HG03045 (cell line): ENCODE measurements at regions not wholly inside any gene's neighbourhood (a gene's known extent, or its start where the extent isn't known, plus 50 kb on each side); places are given as distances from the start of the nearest gene placed in this dataset.

Source experiments
- ATAC-seq: cut with Tn5 transposase; IDR thresholded peaks from one replicate; pipeline ENCODE4 v1.9.1; 2021; ENCODE audit warnings: mild to moderate bottlenecking, moderate library complexity; ENCODE audit not compliant: unreplicated experiment

DNA sequence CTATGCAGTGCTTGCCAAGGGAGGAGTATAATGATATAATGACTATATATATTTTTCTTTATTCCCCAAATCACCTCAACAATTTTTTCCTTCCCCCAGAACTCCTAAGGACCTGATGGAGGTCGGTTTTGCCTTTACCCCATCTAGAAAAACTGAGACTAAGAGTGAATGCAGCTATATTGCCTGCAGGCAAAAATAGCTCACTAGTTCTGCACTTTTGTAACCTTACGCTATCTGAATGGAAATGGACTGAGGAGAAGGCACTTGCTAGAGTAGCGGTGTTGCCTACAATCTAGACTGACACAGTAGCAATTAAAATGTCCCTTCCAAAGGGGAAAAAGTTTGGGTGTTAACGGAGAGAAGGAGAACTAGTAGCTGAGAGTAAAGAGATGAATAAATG lies 379.5 kb upstream of the SEMA6D start:
- ATAC-seq, result no peak

DNA sequence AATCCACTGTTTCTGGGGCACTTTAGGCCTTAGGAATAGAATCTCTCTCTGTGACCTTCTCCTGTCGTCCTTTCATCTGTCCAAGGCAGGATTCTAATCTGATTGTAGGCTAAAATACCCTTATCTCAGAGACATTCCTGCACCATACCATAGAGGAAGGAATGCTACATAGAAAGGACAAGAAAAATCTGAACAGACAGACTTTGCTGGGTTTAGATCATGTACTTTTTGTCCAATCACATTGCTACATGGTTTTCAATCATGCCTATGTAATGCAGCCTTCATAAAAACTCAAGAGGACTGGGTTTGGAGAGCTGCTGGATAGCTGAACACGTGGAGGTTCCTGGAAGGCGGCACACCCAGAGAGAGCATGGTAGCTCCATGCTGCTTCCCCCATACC lies 378.5 kb upstream of the SEMA6D start:
- ATAC-seq, result no peak

DNA sequence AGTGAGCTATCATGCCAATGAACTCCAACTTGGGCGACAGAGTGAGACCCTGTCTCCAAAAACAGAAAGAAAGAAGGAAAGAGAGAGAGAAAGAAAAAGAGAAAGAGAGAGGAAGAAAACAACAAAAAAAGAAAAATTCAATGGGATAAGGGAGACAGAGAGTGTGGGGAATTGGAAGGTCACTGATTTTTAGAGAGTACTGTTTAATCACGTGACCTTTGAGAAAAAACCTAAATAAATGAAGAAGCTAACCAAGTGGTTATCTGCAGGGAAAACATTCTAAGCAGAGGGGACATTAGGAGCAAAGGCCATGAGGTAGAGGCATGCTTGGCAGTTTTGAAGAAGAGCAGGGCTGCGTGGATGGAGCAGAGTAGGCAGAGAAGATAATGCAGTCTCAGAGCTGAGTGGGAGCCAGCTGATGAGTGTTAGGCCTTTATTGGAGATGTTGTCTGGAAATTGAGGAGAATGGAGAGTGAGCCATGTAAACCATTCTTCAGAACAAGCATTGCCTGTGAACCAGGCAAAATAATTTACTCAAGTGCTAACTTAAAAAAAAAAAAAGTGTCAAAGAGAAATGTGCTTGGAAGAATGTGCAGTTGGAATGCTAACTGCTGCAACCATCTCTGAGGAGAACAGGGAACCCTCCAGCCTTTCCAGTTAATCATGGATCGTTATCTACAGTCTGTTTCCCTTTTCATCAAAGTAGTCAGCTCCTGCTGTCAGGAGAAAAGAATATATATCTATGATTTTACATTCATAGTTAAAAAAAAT lies 377.3 kb upstream of the SEMA6D start:
- no peak for ATAC-seq

DNA sequence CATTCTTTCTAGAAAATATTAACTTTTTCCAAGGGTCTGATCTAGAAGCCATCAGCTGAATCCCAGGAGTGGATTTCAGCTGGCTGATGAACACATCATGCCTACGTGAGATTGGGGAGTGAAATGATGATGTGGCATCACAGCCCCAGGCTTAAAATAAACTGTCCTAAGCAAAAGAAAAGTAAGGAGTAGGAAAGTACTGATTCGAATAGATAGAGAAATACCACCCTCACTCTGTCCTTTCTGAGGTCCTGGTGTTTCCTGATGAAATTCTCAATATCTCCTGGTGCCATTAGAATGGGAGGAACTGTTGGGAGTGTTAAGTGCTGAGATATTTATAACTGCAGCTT lies 376.8 kb upstream of the SEMA6D start:
- ATAC-seq, result no peak

DNA sequence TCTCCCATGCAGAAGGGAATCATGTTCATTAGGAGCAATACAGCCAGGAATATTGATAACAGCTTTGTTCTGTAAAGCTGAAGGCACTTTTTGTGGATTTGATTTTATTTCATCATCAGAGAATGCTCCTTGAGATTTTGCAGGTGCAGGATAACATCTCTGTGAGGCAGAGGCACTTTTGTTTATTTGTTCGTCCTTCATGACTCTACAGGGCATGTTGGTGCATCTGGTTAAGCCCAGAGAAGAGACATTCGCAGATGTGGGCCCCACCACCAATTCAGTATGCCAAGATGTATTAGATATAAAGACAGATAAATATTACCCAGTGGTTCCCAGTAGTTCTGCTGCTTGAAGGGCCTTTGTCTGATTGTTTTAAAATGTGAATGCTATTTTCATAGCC lies 368.1 kb upstream of the SEMA6D start:
- ATAC-seq, result no peak

DNA sequence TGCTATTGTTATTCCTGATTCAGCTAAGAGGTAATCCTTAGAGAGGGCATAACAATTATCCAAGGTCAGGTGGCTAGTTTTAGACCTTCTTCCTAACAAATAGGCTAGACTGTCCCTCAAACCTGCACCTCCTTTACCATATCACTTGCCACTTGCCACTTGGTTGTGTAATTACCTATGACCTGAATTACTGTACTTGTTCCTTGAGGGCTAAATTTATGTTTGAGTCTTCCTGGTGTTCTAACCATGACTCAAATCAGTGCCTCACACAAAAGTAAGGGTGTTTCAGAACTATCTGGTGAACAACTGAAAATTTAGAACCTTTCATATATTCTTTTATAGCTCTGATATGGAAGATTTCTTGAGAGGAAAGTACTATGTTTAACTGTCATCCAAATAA lies 365.8 kb upstream of the SEMA6D start:
- ATAC-seq, result no peak

DNA sequence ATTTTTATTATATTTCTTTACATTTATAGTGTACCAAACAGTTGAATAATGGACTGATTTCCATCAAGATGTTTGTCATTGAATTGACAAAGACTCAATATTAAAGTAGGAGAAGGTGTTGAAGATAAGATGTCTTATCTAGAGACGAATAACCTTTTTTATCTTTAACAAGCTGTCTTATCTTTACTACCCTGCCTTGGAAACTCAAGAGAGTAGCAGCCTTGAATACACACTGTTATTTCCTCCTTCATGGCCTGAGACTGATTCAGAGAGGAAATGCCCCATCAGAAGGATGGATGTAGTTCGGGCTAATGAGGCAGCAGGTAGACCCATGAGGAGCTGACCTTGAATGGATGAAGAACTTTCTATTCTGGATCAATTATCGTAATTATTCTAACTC lies 365.1 kb upstream of the SEMA6D start:
- no peak for ATAC-seq

DNA sequence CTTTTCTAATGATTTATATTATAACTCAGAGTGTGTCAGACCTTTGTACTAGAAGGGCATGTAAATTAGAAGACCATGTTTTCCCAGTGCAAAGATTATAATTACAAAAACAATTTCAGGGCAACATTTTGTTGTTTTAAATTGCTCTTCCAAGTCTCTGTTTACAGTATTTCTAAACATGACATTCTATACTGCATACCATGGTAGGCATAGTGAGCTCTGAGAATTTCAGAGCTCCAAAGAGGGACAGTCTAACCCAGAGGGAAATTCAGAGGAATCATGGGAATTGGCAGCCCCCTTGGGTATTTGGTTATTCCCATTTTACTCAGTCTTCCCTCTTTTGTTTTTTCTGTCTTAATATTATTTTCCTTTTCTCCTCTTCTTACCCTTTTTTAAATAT lies 361.5 kb upstream of the SEMA6D start:
- ATAC-seq, result no peak

DNA sequence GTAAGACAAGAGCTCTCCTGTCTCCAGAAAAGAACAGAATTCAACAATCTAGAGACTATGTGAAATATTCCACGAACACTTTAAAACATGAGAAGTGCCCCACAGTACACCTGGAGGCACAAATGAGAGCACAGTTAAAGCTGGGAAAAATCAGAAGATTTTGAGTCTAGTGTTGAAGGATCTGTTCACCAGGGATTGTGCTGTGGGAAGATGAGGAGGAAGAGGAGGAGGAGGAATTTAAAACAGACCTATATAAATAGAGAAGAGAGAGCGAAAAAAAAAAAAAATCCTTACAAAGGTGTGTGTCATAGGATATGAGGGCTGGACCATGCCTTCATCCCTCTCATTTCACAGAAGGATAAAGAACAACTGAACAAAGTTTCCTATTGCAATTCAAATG lies 361.0 kb upstream of the SEMA6D start:
- ATAC-seq, result no peak

DNA sequence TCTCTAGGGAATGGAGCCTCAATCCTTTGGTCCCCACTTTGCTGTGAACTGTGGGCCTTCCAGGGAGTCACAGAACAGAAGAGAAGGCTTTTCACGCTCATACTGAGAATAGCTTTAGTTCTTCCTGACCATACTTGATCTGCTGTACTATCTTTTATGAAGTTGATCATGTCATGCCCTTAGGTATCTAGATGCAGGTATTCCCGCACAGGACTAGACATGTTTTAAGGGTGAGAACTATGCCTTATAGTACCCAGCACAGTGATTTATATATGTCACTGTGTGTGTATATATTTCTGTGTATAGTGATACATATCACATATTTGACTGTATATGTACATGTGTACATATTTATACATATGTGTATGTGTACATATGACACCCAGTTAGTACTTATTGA lies 358.4 kb upstream of the SEMA6D start:
- no peak for ATAC-seq

DNA sequence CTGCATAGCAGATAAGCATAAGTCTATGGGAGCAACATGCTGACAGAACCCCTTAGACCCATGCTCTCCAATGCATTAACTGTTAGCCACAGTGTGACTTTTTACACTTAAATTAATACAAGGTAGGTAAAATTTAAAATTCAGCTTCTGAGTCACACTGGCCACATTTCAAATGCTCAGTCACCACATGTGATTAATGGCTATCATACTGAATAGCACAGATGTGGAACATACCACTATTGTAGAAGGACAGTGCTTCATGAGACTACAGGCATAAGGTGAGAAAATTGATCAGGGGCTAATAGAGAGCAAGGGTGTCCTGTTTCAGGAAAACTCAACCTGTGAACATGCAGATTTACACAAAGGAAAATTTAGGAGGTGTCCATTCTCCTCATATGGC lies 357.0 kb upstream of the SEMA6D start:
- no peak for ATAC-seq

DNA sequence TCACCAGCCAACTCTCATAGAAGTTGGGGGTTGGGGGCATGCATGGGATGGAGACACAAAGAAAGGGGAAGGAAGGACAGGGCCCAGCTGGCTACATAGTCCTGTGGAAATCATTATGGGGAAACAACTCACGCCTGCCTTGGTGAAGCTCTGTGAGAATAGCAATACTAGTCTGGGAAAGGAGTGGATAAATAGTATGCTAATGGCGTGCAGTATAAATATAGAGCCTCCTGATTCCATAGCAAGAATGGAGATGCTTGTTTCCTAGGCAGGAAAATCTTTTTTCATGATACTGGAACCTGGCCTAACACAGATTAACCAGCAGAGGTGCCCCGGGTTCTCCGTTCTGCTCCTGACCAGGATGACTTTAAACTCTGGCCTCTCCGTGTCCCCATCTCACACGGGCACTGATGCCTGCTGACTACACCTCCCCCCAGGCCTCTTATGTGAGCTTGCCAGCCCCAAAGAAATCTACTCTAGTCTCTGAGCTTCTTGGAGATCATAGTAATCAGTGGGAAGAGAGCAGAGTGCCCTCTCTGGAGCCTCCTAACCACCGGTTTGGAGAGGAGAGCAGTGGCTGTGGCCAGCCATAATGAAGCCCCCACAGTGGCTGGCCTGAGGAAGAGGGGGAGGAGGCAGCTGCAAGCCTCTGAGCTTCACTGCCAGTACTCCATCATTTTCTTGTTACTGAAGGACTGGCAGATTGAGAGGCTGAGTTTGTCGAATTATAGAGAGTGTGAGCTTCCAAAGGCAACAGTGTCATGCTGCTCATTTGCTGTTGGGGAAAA lies 355.0 kb upstream of the SEMA6D start:
- ATAC-seq, result no peak

DNA sequence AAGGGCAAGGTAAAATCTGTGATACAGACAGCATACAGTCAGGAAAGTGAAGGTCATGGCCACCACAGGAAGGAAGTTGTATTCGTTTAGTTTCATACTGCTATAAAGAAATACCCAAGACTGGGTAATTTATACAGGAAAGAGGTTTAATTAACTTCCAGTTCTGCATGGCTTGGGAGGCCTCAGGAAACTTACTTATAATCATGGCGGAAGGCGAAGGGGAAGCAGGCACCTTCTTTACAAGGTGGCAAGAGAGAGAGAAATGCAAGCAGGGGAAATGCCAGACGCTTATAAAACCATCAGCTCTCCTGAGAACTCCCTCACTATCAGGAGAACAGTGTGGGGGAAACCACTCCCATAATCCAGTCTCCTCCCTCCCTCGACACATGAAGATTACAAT lies 353.7 kb upstream of the SEMA6D start:
- ATAC-seq, result no peak

DNA sequence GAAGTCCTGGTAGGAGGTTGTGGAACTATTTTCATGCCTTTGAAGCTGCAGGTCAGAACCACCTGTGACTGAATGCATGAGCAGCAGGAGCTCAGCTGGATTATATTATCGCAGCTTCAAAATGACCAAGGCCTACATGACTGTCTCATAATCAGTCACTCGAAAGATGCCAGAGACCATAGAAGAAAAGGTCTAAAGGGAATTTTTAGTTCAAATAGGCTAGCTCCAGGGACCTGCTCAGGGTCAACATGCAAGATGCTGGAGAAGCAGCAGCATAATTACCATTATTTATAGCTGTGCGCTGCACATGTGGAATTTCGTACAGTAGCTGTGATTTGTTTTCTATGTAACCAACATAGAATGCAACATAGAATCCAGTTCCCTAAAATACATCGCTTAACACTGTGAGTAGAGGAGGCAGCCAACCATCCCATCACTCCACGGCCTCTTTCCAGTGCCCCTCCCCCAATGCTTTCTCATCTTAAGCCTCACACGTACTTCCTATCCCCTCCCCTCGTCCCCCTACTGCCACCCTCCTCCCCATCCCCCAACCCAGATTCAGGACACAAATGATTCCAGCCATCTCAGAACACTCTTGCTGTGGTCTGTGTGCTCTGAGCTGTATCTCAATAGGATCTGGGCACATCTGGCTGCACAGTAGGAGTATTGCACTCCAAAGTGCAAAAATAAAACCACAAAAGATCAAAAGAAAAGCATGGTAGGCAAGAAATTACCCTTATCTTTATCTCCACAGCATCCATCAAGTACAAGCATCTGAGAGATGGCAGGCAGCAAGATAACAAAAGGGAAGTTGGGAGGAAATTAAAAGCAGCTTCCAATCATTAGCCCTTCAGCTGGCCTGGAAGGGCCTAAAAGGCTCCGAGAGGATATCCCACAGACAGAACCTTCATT lies 352.8 kb upstream of the SEMA6D start:
- no peak for ATAC-seq

DNA sequence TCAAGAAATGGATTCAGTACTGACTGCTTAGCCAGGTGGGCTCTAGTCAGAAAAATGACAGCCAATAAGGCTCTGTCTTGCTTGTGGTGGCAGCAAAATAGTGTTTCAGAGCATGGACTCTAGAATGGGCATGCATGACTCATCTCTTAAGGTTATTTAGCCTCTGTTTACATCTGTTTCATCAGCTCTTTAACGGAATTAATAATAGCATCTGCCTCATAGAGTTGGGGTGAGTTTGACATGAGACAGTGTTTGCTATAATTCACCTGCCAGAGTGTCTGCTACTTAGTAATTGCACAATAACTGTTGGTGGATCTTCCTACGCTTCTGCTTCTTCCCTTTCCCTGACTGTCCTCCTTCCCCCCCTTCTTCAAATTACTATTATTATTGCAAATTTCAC lies 350.4 kb upstream of the SEMA6D start:
- ATAC-seq, result no peak

DNA sequence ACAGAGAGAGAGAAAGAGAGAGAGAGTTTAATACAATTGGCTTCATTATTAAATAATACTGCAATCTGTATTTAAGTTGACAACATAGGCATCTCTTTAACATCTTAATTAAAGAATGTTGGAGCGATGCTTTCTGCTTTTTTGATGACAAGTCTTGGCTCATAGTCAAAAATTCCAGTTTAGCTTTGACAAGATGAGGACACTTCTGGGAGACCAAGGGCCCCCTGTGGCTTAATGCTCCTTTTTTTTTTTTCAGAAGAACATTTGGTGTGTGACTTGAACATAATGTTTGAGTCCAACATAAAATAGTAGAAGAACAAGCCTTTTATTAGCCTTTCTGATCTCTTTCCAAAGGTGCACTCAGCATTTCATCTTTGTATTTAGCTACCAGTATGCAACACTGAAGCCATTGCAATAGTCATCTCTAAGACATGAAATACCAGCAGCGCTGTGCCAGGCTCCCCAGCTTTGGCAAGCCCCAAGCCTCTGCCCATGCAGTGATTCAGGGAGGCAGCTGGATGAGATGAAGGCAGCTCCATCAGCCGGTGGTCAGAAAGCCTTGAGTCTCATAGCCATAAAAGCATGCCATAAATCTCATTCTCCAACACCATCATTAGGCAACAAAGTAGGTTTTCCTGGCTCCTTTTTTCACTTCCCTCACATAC lies 349.4 kb upstream of the SEMA6D start:
- no peak for ATAC-seq

DNA sequence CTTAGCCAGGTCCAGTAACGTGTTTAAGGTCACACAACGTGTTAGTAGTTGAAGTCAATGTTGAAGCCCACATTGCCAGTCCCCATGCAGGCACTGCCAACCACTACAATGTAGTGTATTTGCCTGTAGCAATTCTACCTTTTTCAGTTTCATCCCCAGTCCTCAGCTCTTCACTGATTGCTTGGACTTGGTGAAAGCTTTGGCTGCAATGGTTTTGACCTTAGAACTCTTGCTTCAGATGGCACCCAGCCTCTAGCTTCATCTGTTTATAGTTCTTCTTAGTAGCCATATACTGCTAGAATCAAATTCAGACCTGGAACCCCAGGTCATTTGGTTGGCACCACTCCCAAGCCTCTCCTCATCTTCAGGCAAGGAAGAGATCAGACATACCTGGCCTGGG lies 345.4 kb upstream of the SEMA6D start:
- ATAC-seq, result no peak

DNA sequence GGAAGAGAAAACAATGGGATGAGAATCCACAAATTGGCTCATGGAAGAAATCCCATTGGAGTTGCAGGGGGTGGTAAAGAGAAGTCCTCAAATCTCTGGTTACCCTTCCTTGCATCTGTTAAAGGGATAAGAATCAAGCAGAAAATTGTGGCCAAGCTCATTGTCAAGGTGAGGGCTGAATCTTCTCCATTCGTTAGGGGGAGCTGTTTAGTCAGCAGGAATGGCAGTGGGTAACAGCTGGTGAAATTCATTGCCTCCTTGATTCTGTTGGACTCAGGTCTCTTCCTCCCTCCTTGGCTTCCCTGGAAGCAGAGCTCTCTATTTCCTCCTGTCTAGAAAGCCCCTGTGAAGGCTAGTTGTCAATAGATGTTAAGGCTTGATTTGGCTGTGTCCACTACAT lies 343.1 kb upstream of the SEMA6D start:
- ATAC-seq, result no peak

DNA sequence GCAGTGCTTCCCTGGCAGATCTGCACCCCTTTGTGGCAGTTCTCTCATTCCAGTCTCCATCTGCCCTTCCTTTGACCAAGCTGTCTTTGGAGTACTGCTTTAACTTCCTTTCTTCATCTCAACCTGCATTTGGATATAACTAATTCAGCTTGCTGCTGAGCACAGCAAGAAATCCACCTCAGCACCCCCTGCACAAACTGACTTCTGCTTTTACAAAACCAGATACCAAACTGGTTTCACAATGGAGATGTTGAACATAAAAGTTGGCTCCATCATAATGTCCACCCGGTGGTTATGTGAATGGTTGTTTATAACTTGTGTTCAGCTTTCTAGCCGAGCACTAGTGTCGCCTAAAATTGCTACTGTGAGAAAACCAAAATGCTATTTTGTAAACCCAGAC lies 341.1 kb upstream of the SEMA6D start:
- ATAC-seq, result no peak

DNA sequence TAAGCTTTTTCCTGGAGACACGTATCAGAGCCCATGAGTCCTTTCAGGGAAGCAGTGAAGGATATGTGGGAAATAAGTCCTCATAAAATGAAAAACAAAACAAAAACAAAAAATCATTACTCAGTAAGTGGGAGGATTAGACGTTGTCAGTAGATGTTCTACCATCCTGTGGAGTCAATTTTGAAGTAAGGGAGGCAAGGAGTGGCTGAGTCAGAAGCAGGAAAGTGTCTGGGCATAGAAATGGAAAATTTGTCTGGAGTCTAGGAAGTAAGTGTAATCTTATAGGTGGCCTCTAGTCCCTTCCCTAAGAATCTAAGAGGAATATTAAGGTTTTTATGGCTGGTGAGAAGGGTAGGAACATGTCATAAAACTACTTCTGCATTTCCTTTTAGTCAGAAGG lies 339.8 kb upstream of the SEMA6D start:
- no peak for ATAC-seq

DNA sequence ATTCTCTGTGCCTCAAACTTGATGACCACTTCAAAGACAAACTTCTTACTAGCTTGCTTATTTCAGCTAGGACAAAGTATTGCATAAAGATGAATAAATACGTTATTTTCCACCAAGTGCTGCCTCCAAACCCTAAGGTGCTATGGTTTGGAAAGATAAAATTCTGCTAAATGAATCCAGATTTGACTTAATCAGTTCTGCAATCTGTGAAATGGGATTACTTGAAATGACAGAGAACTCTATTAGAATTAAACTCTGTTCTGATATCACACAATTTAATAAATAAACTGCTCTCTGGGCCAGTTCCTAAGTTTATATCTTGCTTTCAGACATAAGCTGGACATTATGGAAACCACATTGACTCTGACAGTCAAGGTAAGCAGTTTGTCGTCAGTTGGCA lies 338.8 kb upstream of the SEMA6D start:
- no peak for ATAC-seq
